Caco-2 (cell line): ENCODE measurements at regions not wholly inside any gene's neighbourhood (a gene's known extent, or its start where the extent isn't known, plus 50 kb on each side); places are given as distances from the start of the nearest gene placed in this dataset.

Source experiments
- BruUV-seq: library from RNA; stranded (reverse); fragments of 400-500 nt; replicated peaks from 2 replicates; lab custom pipeline; 2021; lab: Mats Ljungman, UMichigan
- CTCF ChIA-PET: fragments of 300-600 bp; sonication (Branson Sonifier 250); formaldehyde crosslinking; loops from one replicate; lab custom pipeline; 2022; ENCODE audit warnings: antibody characterized with exemption; lab: Charles Lee
- POLR2A ChIA-PET: fragments of 300-600 bp; sonication (Branson Sonifier 250); formaldehyde crosslinking; loops from one replicate; lab custom pipeline; 2022; ENCODE audit warnings: antibody characterized with exemption; lab: Charles Lee
- DNase-seq, 2 experiments: peaks; one replicate each; pipeline versions ENCODE4 v3.0.0 to v3.0.0-alpha.2; 2020 to 2022
- H3K27me3 ChIP-seq: replicated peaks from 2 replicates; pipeline ENCODE4 v1.6.0; 2011; ENCODE audit warnings: low read length; ENCODE audit not compliant: control insufficient read depth, insufficient read depth
- H3K36me3 ChIP-seq: 2 replicates; pipeline ENCODE4 v1.5.1; 2011; ENCODE audit warnings: low read length; ENCODE audit not compliant: control insufficient read depth, insufficient read depth
- H3K4me1 ChIP-seq: fragments of 250-450 bp; sonication (Bioruptor Pico); 2 replicates; pipeline ENCODE4 v1.5.1; 2020; ENCODE audit warnings: mild to moderate bottlenecking
- H3K4me3 ChIP-seq: 2 replicates; pipeline ENCODE4 v1.5.1; 2011; ENCODE audit warnings: low read depth, mild to moderate bottlenecking, control low read depth, low read length
- H3K9me3 ChIP-seq: fragments of 250-450 bp; sonication (Bioruptor Pico); 2 replicates; pipeline ENCODE4 v1.5.1; 2020; ENCODE audit warnings: mild to moderate bottlenecking, moderate library complexity
- H3K27ac Mint-ChIP-seq: one replicate; pipeline ENCODE4 v1.8.0; 2022; ENCODE audit warnings: mixed read lengths; ENCODE audit not compliant: unreplicated experiment
- H3K27me3 Mint-ChIP-seq: one replicate; pipeline ENCODE4 v1.8.0; 2022; ENCODE audit warnings: mixed read lengths; ENCODE audit not compliant: insufficient read depth, unreplicated experiment
- H3K36me3 Mint-ChIP-seq: one replicate; pipeline ENCODE4 v1.8.0; 2022; ENCODE audit warnings: mild to moderate bottlenecking, mixed read lengths; ENCODE audit not compliant: insufficient read depth, unreplicated experiment
- H3K4me1 Mint-ChIP-seq: one replicate; pipeline ENCODE4 v1.8.0; 2022; ENCODE audit warnings: low read depth, mixed read lengths; ENCODE audit not compliant: unreplicated experiment
- H3K4me3 Mint-ChIP-seq: one replicate; pipeline ENCODE4 v1.8.0; 2022; ENCODE audit warnings: mild to moderate bottlenecking, moderate library complexity, mixed read lengths; ENCODE audit not compliant: unreplicated experiment
- H3K9me3 Mint-ChIP-seq: one replicate; pipeline ENCODE4 v1.8.0; 2022; ENCODE audit warnings: mixed read lengths; ENCODE audit not compliant: unreplicated experiment
- CTCF ChIP-seq, 2 experiments: fragments of 200-600 bp in 1 of 2; IDR thresholded peaks; 1 replicate in 1 of 2; 2 replicates in 1 of 2; pipeline versions ENCODE4 v1.5.1 to v1.8.0; 2011 to 2022; ENCODE audit warnings: antibody characterized with exemption in 1 of 2, control low read depth in 1 of 2, inconsistent platforms in 1 of 2, low read depth in 1 of 2, low read length in 1 of 2, mild to moderate bottlenecking in 1 of 2, moderate library complexity in 1 of 2; ENCODE audit not compliant: insufficient read depth in 1 of 2, severe bottlenecking in 1 of 2, unreplicated experiment in 1 of 2
- intact Hi-C: fragments of 100-400 bp; cut with micrococcal nuclease; formaldehyde crosslinking; loops from one replicate; pipeline ENCODE4 v1.10.0; 2022; ENCODE audit not compliant: unreplicated experiment

- H3K27ac Mint-ChIP-seq, result no peak overlapping the region
- no peaks in the 10 kb centered on the region for H3K9me3 ChIP-seq
- intact Hi-C loops, result no loop called here
- H3K4me1 ChIP-seq, result no peaks in the 10 kb centered on the region
- POLR2A ChIA-PET, result no interaction called here
- BruUV-seq, result no TSS peak
- H3K9me3 Mint-ChIP-seq, result no peaks in the 10 kb centered on the region
- no peaks in the 10 kb centered on the region for H3K27me3 ChIP-seq
- DNase-seq, result no peak
- no peaks in the 10 kb centered on the region for H3K36me3 ChIP-seq
- no peak overlapping the region for H3K4me3 ChIP-seq
- H3K27me3 Mint-ChIP-seq, result peaks cover 4% of the 10 kb centered on the region
- no peaks in the 10 kb centered on the region for H3K4me1 Mint-ChIP-seq
- TF ChIP-seq CTCF (IDR thresholded peaks at IDR 0.05; ENCODE audit: insufficient read depth in 1 of 2, low read depth in 1 of 2, low read length in 1 of 2, severe bottlenecking in 1 of 2, unreplicated experiment in 1 of 2), result no peak
- CTCF ChIA-PET, result no interaction called here
- H3K4me3 Mint-ChIP-seq, result no peak overlapping the region
- no peaks in the 10 kb centered on the region for H3K36me3 Mint-ChIP-seq
Observed at GRCh38 chr1:62946511-62946910, 162.6 kb downstream of the ATG4C start.

DNA sequence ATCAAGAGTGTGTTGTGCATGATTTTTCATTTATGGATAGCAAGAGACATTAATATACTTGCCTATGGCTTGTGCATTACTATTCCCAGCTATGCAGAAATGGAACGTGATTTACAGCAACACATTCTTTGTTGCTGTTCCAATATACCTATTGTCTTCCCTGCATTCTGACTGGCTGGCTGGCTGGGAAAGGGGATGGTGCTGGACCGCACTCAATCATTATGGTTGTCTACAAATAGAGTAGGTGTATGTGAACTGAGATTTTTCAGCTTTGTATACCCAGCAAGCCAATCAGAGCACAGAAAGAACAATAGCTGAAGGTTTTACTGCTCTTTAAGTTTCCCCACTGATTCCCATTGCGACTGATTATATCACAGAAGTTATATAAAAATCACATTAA lies 167.5 kb downstream of the ATG4C start:
- Histone ChIP-seq H3K4me1 (no peaks in the 10 kb centered on the region), H3K4me3 (no peak overlapping the region), H3K36me3 (no peaks in the 10 kb centered on the region), H3K27me3 (no peaks in the 10 kb centered on the region), H3K9me3 (no peaks in the 10 kb centered on the region)
- no TSS peak for BruUV-seq
- no peak for TF ChIP-seq CTCF (IDR thresholded peaks at IDR 0.05; ENCODE audit: insufficient read depth in 1 of 2, low read depth in 1 of 2, low read length in 1 of 2, severe bottlenecking in 1 of 2, unreplicated experiment in 1 of 2)
- no peaks in the 10 kb centered on the region for H3K4me1 Mint-ChIP-seq
- no peaks in the 10 kb centered on the region for H3K36me3 Mint-ChIP-seq
- ChIA-PET POLR2A (no interaction called here), CTCF (no interaction called here)
- H3K9me3 Mint-ChIP-seq, result no peaks in the 10 kb centered on the region
- intact Hi-C loops, result no loop called here
- DNase-seq, result no peak
- no peak overlapping the region for H3K4me3 Mint-ChIP-seq
- no peak overlapping the region for H3K27ac Mint-ChIP-seq
- no peaks in the 10 kb centered on the region for H3K27me3 Mint-ChIP-seq

DNA sequence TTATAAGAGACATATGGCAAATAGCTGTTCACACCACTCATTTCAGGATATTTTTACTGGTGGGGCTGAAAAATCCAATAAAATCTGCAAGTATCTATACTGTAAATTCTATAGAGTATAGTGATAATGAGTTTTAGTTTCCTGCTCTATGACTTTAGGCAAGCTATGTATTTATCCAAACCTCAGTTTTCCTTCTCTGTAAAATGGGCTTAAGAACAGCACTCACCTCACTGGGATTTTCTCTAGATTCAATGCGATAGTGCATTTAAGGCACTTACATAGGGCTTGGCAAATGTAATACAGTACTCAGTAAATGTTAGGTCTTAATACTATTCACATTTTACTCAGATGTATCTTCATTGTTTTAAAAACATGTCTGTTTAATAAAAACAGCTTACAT lies 168.7 kb downstream of the ATG4C start:
- DNase-seq, result no peak
- H3K4me3 Mint-ChIP-seq, result no peak overlapping the region
- no peaks in the 10 kb centered on the region for H3K4me1 Mint-ChIP-seq
- Histone ChIP-seq H3K9me3 (no peaks in the 10 kb centered on the region), H3K4me3 (no peak overlapping the region), H3K36me3 (no peaks in the 10 kb centered on the region), H3K4me1 (no peaks in the 10 kb centered on the region), H3K27me3 (no peaks in the 10 kb centered on the region)
- no peaks in the 10 kb centered on the region for H3K27me3 Mint-ChIP-seq
- H3K9me3 Mint-ChIP-seq, result no peaks in the 10 kb centered on the region
- intact Hi-C loops, result no loop called here
- no peaks in the 10 kb centered on the region for H3K36me3 Mint-ChIP-seq
- ChIA-PET POLR2A (no interaction called here), CTCF (no interaction called here)
- no TSS peak for BruUV-seq
- no peak for TF ChIP-seq CTCF (IDR thresholded peaks at IDR 0.05; ENCODE audit: insufficient read depth in 1 of 2, low read depth in 1 of 2, low read length in 1 of 2, severe bottlenecking in 1 of 2, unreplicated experiment in 1 of 2)
- no peak overlapping the region for H3K27ac Mint-ChIP-seq
